H1 (cell line): ENCODE measurements at regions not wholly inside any gene's neighbourhood (a gene's known extent, or its start where the extent isn't known, plus 50 kb on each side); places are given as distances from the start of the nearest gene placed in this dataset.

Experiments used
- CHD2 ChIP-seq: IDR thresholded peaks from 2 replicates; pipeline ENCODE4 v1.6.1; 2012; ENCODE audit warnings: low read length, improper control_type of control experiment
- EZH2 ChIP-seq: fragments of 200-600 bp; sonication (generic); IDR thresholded peaks from 2 replicates; pipeline ENCODE4 v1.7.1; 2012; ENCODE audit warnings: low read depth, mild to moderate bottlenecking, moderate library complexity, low read length, inconsistent platforms; ENCODE audit not compliant: severe bottlenecking
- HDAC2 ChIP-seq, 2 experiments: fragments of 300-600 bp in 1 of 2; sonication (generic) in 1 of 2; IDR thresholded peaks; 2 replicates each; pipeline ENCODE4 v1.6.1; 2011 to 2012; ENCODE audit warnings: low read depth in 2 of 2, low read length in 2 of 2, mild to moderate bottlenecking in 2 of 2, moderate library complexity in 2 of 2, borderline replicate concordance in 1 of 2, inconsistent platforms in 1 of 2
- PHF8 ChIP-seq: fragments of 200-600 bp; sonication (generic); conservative IDR thresholded peaks from 2 replicates; pipeline ENCODE4 v1.7.1; 2012; ENCODE audit warnings: low read depth, mild to moderate bottlenecking, inconsistent platforms, low read length, moderate library complexity
- POLR2A ChIP-seq, 2 experiments: IDR thresholded peaks; 1 replicate in 1 of 2; 2 replicates in 1 of 2; pipeline ENCODE4 v1.6.1; 2011; ENCODE audit warnings: low read depth in 2 of 2, low read length in 2 of 2, mild to moderate bottlenecking in 2 of 2; ENCODE audit errors: control extremely low read depth in 1 of 2
- TF ChIP-seq, protein P1 (sequence below), 3 experiments: IDR thresholded peaks; 1 replicate in 2 of 3; 2 replicates in 1 of 3; pipeline versions ENCODE4 v1.5.1 to v1.6.1; 2011; ENCODE audit warnings: low read length in 3 of 3, mild to moderate bottlenecking in 3 of 3, inconsistent platforms in 2 of 3, low read depth in 1 of 3, moderate library complexity in 1 of 3; ENCODE audit not compliant: insufficient read depth in 1 of 3; ENCODE audit errors: control extremely low read depth in 1 of 3

DNA sequence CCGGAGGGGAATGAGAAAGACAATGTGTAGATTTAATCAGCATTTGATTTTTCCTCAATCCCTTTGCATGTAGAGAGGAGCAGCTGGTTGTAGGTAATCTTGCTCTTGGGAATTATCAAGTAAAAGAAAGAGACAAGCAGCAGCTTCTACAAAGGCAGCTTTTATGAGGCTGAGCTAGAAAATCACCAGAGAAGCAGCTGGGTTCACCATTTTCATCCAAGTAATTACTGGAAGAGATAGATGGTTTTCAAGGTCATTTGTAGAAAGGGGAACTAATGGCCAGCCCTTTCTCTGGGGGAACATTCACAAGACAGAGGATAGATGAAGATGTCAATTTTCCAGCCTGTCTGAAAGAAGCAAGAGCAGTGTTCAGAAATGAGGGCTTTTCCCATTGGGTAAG is 113.0 kb downstream of the RND3 start:
- TF ChIP-seq CHD2 (no peak), EZH2 (no peak), HDAC2 (IDR thresholded peaks at IDR 0.05; ENCODE audit: borderline replicate concordance in 1 of 2, low read depth in 2 of 2, low read length in 2 of 2) (no peak), PHF8 (no peak), POLR2A (IDR thresholded peaks at IDR 0.05; ENCODE audit: control extremely low read depth in 1 of 2, low read depth in 2 of 2, low read length in 2 of 2) (no peak)
- TF ChIP-seq, protein P1, sequence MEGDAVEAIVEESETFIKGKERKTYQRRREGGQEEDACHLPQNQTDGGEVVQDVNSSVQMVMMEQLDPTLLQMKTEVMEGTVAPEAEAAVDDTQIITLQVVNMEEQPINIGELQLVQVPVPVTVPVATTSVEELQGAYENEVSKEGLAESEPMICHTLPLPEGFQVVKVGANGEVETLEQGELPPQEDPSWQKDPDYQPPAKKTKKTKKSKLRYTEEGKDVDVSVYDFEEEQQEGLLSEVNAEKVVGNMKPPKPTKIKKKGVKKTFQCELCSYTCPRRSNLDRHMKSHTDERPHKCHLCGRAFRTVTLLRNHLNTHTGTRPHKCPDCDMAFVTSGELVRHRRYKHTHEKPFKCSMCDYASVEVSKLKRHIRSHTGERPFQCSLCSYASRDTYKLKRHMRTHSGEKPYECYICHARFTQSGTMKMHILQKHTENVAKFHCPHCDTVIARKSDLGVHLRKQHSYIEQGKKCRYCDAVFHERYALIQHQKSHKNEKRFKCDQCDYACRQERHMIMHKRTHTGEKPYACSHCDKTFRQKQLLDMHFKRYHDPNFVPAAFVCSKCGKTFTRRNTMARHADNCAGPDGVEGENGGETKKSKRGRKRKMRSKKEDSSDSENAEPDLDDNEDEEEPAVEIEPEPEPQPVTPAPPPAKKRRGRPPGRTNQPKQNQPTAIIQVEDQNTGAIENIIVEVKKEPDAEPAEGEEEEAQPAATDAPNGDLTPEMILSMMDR (IDR thresholded peaks at IDR 0.05; ENCODE audit: control extremely low read depth in 1 of 3, insufficient read depth in 1 of 3, low read depth in 1 of 3, low read length in 3 of 3): no peak
